Fibroblast of gingiva (primary cell): ENCODE measurements at regions not wholly inside any gene's neighbourhood (a gene's known extent, or its start where the extent isn't known, plus 50 kb on each side); places are given as distances from the start of the nearest gene placed in this dataset.

Experiments
- DNase-seq: peaks from one replicate; pipeline ENCODE4 v3.0.0-alpha.2; 2011; ENCODE audit warnings: low read depth

- DNase-seq = no peak
These were observed 335.5 kb downstream of the FOXL1 start for GRCh38 chr16:86913886-86914285.

- no peak for DNase-seq
These were observed 336.7 kb downstream of the FOXL1 start for GRCh38 chr16:86914876-86915717.

GRCh38 chr16:86917471-86918365 is 339.4 kb downstream of the FOXL1 start:
- no peak for DNase-seq

GRCh38 chr16:86918637-86919036 is 340.3 kb downstream of the FOXL1 start:
- no peak for DNase-seq

- DNase-seq = no peak
These were observed 340.7 kb downstream of the FOXL1 start for GRCh38 chr16:86919078-86919477.

GRCh38 chr16:86919578-86920305 is 341.4 kb downstream of the FOXL1 start:
- no peak for DNase-seq

- DNase-seq = no peak
These were observed 342.9 kb downstream of the FOXL1 start for GRCh38 chr16:86921289-86921688.

GRCh38 chr16:86922311-86922710 is 344.0 kb downstream of the FOXL1 start:
- no peak for DNase-seq

GRCh38 chr16:86923656-86924055 is 345.3 kb downstream of the FOXL1 start:
- DNase-seq = no peak

- DNase-seq = peak; percentile 35
These were observed 346.2 kb downstream of the FOXL1 start for GRCh38 chr16:86924537-86924936.

- DNase-seq = no peak
These were observed 346.9 kb downstream of the FOXL1 start for GRCh38 chr16:86925067-86925791.

GRCh38 chr16:86926181-86927094 is 348.1 kb downstream of the FOXL1 start:
- DNase-seq = no peak

GRCh38 chr16:86927699-86928098 is 349.4 kb downstream of the FOXL1 start:
- DNase-seq = no peak

GRCh38 chr16:86928523-86929011 is 350.2 kb downstream of the FOXL1 start:
- DNase-seq = no peak

- no peak for DNase-seq
These were observed 350.9 kb downstream of the FOXL1 start for GRCh38 chr16:86929057-86929871.

GRCh38 chr16:86930001-86930400 is 351.7 kb downstream of the FOXL1 start:
- DNase-seq = no peak

- DNase-seq = no peak
These were observed 352.5 kb downstream of the FOXL1 start for GRCh38 chr16:86930663-86931373.

GRCh38 chr16:86931410-86931941 is 353.1 kb downstream of the FOXL1 start:
- peak; percentile 83 for DNase-seq
